ENCODE measurements at regions not wholly inside any gene's neighbourhood (a gene's known extent, or its start where the extent isn't known, plus 50 kb on each side); places are given as distances from the start of the nearest gene placed in this dataset.

DNA sequence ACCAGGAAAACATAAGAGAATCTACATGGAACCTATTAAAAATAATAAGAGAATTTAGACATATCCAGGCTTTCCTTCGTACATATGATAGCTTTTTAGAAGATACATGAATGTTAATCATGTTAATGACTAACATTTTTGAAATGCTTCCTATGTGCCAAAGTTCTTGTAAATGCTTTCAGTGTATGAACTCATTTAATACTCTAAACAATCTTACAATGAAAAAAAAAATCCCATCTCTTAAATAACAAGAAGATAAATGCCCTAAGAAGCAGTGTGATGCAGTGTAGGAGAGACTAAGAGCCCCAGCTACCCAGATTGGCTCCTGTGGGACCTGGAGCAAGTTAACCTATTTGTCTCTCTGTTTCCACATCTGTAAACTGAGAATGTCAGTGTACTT lies 220.4 kb upstream of the MYOCD start:
- TF ChIP-seq EZH2 (IDR thresholded peaks at IDR 0.05): no peak
- no peak for TF ChIP-seq FOXP2 (optimal IDR thresholded peaks at IDR 0.05; ENCODE audit: control extremely low read depth, extremely low read length, insufficient read depth)
